ENCODE measurements at regions not wholly inside any gene's neighbourhood (a gene's known extent, or its start where the extent isn't known, plus 50 kb on each side); places are given as distances from the start of the nearest gene placed in this dataset.

DNA sequence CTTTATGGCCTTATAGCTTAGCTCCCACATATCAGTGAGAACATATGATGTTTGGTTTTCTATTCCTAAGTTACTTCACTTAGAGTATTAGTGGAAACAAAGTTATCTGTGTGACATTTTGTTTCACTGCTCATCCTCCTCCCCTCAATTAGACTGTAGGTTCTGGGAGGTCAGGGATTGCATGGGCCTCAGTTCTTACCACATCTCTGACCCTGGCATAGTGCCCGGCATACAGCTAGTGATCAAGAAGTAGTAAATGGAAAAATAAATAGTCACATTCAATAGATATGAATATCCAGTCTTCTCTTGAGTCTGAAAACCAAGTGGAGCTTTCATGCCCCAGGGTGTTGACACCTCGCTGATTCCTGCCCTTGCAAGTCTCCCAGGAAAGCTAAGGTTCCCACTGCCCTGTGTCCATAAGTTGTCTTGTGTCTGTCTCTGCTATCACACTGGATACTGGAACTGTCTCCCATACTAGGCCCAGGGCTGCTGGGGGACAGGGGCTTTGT lies 249.5 kb upstream of the TSHZ3 start:
- ATAC-seq = no peak
- Histone ChIP-seq H3K27me3 (peaks cover 3% of the 10 kb centered on the region), H3K9me3 (no peaks in the 10 kb centered on the region), H3K27ac (no peak overlapping the region), H3K4me3 (no peak overlapping the region), H3K4me1 (no peaks in the 10 kb centered on the region), H3K36me3 (no peaks in the 10 kb centered on the region)
- TF ChIP-seq POLR2AphosphoS5 (IDR thresholded peaks at IDR 0.05) = no peak
- TF ChIP-seq, protein P1, sequence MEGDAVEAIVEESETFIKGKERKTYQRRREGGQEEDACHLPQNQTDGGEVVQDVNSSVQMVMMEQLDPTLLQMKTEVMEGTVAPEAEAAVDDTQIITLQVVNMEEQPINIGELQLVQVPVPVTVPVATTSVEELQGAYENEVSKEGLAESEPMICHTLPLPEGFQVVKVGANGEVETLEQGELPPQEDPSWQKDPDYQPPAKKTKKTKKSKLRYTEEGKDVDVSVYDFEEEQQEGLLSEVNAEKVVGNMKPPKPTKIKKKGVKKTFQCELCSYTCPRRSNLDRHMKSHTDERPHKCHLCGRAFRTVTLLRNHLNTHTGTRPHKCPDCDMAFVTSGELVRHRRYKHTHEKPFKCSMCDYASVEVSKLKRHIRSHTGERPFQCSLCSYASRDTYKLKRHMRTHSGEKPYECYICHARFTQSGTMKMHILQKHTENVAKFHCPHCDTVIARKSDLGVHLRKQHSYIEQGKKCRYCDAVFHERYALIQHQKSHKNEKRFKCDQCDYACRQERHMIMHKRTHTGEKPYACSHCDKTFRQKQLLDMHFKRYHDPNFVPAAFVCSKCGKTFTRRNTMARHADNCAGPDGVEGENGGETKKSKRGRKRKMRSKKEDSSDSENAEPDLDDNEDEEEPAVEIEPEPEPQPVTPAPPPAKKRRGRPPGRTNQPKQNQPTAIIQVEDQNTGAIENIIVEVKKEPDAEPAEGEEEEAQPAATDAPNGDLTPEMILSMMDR (IDR thresholded peaks at IDR 0.05) = no peak
- no peak for TF ChIP-seq POLR2A (IDR thresholded peaks at IDR 0.05)
- no peak for TF ChIP-seq EP300 (IDR thresholded peaks at IDR 0.05)
- 63 to 67% methylated on average over 1 of the region's 2 CpGs for WGBS, 2 donors (ENCODE audit: low coverage in 1 of 2)

DNA sequence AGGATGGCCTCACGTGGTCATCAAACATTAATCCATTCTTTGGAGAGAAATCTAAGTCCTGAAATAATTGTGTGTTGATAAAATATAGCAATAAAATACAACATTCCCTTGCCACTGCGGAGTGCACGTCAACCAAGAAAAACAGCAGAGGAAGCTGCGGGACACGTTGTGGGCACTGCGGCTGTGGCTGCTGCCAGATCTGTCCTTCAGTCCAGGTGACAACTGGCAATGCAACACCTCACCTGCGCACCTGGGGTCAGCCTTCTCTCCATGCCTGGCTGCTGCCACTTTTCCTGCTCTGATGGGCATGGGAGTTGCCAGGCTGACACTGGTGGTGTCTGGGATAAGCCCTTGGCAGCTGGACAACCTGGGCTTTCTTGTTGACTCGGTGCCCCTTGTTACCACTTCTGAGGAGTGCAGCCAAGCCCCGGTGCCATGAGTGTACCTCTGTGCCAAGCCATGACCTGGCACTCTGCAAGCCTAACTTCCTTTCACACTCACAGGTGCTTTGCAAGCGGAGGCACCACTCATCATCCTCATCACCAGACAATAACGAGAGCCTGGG lies 251.6 kb upstream of the TSHZ3 start:
- no peak for ATAC-seq

DNA sequence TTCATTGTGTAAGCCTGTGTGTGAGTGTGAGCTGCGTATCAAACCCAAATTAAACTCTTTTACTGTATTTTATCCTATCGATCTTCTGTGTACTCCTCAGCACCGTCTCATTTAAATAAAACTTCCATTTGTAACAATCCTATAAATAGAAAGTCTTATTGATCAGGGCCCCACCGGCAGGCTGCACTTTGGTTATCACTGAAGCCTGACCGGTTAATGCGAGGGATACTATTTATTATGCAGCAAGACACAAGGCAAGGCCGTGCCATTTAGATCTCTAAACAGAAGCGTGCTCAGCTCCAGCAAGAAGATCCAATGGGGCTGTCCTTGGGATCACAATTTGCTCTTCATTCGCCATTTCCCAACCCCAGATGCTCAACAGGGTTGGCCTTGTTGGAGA lies 252.6 kb upstream of the TSHZ3 start:
- WGBS, 2 donors (ENCODE audit: low coverage in 1 of 2) = 78 to 84% methylated on average over 8 to 9 of the region's 9 CpGs

More for the DNA sequence above, 251.6 kb upstream of the TSHZ3 start:
- TF ChIP-seq, protein P1 (IDR thresholded peaks at IDR 0.05) = no peak
- no peak for TF ChIP-seq EP300 (IDR thresholded peaks at IDR 0.05)
- no peak for TF ChIP-seq POLR2A (IDR thresholded peaks at IDR 0.05)
- no peak for TF ChIP-seq POLR2AphosphoS5 (IDR thresholded peaks at IDR 0.05)
- Histone ChIP-seq H3K27me3 (peaks cover 3% of the 10 kb centered on the region), H3K4me1 (no peaks in the 10 kb centered on the region), H3K36me3 (no peaks in the 10 kb centered on the region), H3K27ac (no peak overlapping the region), H3K4me3 (no peak overlapping the region), H3K9me3 (no peaks in the 10 kb centered on the region)
- 83 to 86% methylated on average over 6 to 7 of the region's 11 CpGs for WGBS, 2 donors (ENCODE audit: low coverage in 1 of 2)

DNA sequence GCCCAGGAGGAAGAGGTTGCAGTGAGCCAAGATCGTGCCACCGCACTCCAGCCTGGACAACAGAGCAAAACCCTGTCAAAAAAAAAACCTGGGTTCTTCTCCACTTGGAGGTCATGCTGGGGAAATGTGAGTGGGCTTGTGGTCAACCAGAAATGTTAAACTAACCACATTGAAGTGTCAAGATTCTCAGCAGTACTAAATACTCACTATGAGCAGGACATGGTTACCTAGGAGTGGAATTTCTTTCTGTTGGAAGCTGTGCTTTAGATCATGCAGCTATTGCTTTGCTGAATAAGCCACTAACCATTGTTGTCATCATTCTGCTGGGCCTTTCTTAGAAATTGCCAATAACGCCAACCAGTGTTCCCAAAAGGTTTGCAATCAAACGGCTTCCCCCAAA lies 253.3 kb upstream of the TSHZ3 start:
- Histone ChIP-seq H3K4me3 (no peak overlapping the region), H3K27ac (no peak overlapping the region), H3K36me3 (no peaks in the 10 kb centered on the region), H3K4me1 (no peaks in the 10 kb centered on the region), H3K9me3 (no peaks in the 10 kb centered on the region), H3K27me3 (peaks cover 3% of the 10 kb centered on the region)
- no peak for TF ChIP-seq POLR2AphosphoS5 (IDR thresholded peaks at IDR 0.05)
- no peak for TF ChIP-seq POLR2A (IDR thresholded peaks at IDR 0.05)
- no peak for TF ChIP-seq EP300 (IDR thresholded peaks at IDR 0.05)
- no peak for ATAC-seq
- 94% methylated on average over 3 of the region's 4 CpGs; no CpG with 5 or more reads in 1 of the 2 donors for WGBS, 2 donors (ENCODE audit: low coverage in 1 of 2)

More for the DNA sequence above, 252.6 kb upstream of the TSHZ3 start:
- H3K9me3 ChIP-seq = no peaks in the 10 kb centered on the region
- no peak overlapping the region for H3K27ac ChIP-seq
- H3K36me3 ChIP-seq = no peaks in the 10 kb centered on the region
- H3K4me3 ChIP-seq = no peak overlapping the region
- H3K27me3 ChIP-seq = peaks cover 3% of the 10 kb centered on the region
- no peaks in the 10 kb centered on the region for H3K4me1 ChIP-seq
- TF ChIP-seq POLR2AphosphoS5 (IDR thresholded peaks at IDR 0.05) (no peak), EP300 (IDR thresholded peaks at IDR 0.05) (no peak), POLR2A (IDR thresholded peaks at IDR 0.05) (no peak)
- TF ChIP-seq, protein P1 (IDR thresholded peaks at IDR 0.05) = no peak
- ATAC-seq = no peak

DNA sequence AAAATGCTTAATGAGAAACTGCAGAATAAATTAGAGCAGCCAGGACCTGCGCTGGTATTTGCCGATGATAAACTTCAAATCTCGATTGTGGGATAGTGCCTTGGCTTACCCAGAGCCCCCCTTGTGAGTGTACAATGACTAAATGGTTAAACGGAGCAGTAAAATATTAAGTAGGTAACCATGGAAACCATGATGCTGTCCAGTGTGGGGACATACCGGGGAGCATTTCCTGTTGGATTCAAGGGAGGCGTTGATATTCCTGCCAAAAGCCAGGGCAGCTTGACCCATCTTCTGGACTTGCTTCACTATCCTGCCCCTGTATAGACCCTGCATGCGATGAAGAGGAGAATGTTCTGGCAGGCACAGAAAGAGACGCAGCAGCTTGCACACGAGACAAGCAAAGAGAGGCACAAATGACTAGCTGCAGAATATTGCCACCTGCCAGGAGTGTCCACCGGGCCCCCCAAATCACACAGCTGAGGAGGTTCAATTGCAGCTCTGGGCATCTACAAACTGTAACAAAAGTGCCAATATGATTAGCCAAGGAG lies 255.3 kb upstream of the TSHZ3 start:
- no peak overlapping the region for H3K27ac ChIP-seq
- H3K27me3 ChIP-seq = peaks cover 3% of the 10 kb centered on the region
- whole genome bisulfite sequencing, 2 donors (ENCODE audit: low coverage in 1 of 2) = 58 to 78% methylated on average over 5 to 7 of the region's 10 CpGs
- no peaks in the 10 kb centered on the region for H3K9me3 ChIP-seq
- no peak overlapping the region for H3K4me3 ChIP-seq
- H3K36me3 ChIP-seq = no peaks in the 10 kb centered on the region
- no peaks in the 10 kb centered on the region for H3K4me1 ChIP-seq
- no peak for ATAC-seq
- TF ChIP-seq POLR2AphosphoS5 (IDR thresholded peaks at IDR 0.05) (no peak), POLR2A (IDR thresholded peaks at IDR 0.05) (no peak), EP300 (IDR thresholded peaks at IDR 0.05) (no peak)
- TF ChIP-seq, protein P1 (IDR thresholded peaks at IDR 0.05) = no peak

Data from gastroesophageal sphincter (tissue), 4 donors.